ENCODE measurements at regions not wholly inside any gene's neighbourhood (a gene's known extent, or its start where the extent isn't known, plus 50 kb on each side); places are given as distances from the start of the nearest gene placed in this dataset.

GRCh38 chr3:24707936-24708335 lies 213.3 kb upstream of the THRB start:
- Histone ChIP-seq H3K27me3 (replicated peaks in 1 of 2; ENCODE audit: control insufficient read depth in 2 of 2, insufficient read depth in 2 of 2, low read length in 1 of 2) (no peaks in the 10 kb centered on the region; a peak in 2 of 4 replicates), H3K4me3 (no peak overlapping the region), H3K36me3 (ENCODE audit: control insufficient read depth in 2 of 2, insufficient read depth in 2 of 2, low read length in 1 of 2) (no peaks in the 10 kb centered on the region), H2AFZ (ENCODE audit: control insufficient read depth, low read depth, low read length) (no peak overlapping the region), H3K4me1 (ENCODE audit: control insufficient read depth, insufficient read depth, low read length) (no peaks in the 10 kb centered on the region), H3K9me3 (replicated peaks; ENCODE audit: control insufficient read depth, insufficient read depth, low read length) (no peaks in the 10 kb centered on the region), H3K79me2 (ENCODE audit: control insufficient read depth, insufficient read depth, low read length) (no peaks in the 10 kb centered on the region), H3K4me2 (ENCODE audit: control insufficient read depth, insufficient read depth) (no peak overlapping the region), H3K27ac (ENCODE audit: control insufficient read depth, insufficient read depth) (no peak overlapping the region), H3K9ac (ENCODE audit: control insufficient read depth, insufficient read depth, low read length) (no peak overlapping the region), H4K20me1 (ENCODE audit: control insufficient read depth, insufficient read depth) (no peaks in the 10 kb centered on the region)
- in situ Hi-C loops (cut with MboI) (no loop called here), intact Hi-C loops (cut with micrococcal nuclease; ENCODE audit: unreplicated experiment) (no loop called here)
- ChIA-PET SMC1A (ENCODE audit: uncharacterized antibody, unreplicated experiment) (no interaction called here), POLR2A (no interaction called here), CTCF (no interaction called here), RAD21 (ENCODE audit: unreplicated experiment) (no interaction called here)
- no peak for ATAC-seq
- no TSS peak for BruUV-seq (replicated peaks)
- no peak for DNase-seq (ENCODE audit: low read depth, low spot score)
- FAIRE-seq = no peak
- TF ChIP-seq HSF1 (IDR thresholded peaks at IDR 0.05; ENCODE audit: low read depth, low read length) (no peak), NFXL1 (IDR thresholded peaks at IDR 0.05; ENCODE audit: borderline replicate concordance) (no peak), CBX3 (IDR thresholded peaks at IDR 0.05; ENCODE audit: borderline replicate concordance, low read depth) (no peak), JUND (IDR thresholded peaks at IDR 0.05; ENCODE audit: low read depth, low read length) (no peak), FOXM1 (IDR thresholded peaks at IDR 0.05; ENCODE audit: low read depth, low read length) (no peak), BHLHE40 (IDR thresholded peaks at IDR 0.05; ENCODE audit: borderline replicate concordance in 1 of 2, low read depth in 2 of 2, low read length in 1 of 2) (no peak), ZNF384 (IDR thresholded peaks at IDR 0.05; ENCODE audit: borderline replicate concordance, low read depth, low read length) (no peak), CTCF (IDR thresholded peaks at IDR 0.05 in 2 of 3, conservative IDR thresholded peaks at IDR 0.05 in 1 of 3; ENCODE audit: control insufficient read depth in 2 of 3, extremely low read depth in 1 of 3, insufficient read depth in 1 of 3, low read depth in 3 of 3, low read length in 3 of 3) (no peak), USF1 (IDR thresholded peaks at IDR 0.05; ENCODE audit: borderline replicate concordance, extremely low read length, insufficient read depth, low read depth, low read length) (no peak), LARP7 (IDR thresholded peaks at IDR 0.05) (no peak), IKZF2 (IDR thresholded peaks at IDR 0.05) (no peak), RAD21 (IDR thresholded peaks at IDR 0.05; ENCODE audit: insufficient read depth, low read depth, low read length) (no peak)

All from GM12878 (cell line).